SU-DHL-6 (cell line): ENCODE measurements at regions not wholly inside any gene's neighbourhood (a gene's known extent, or its start where the extent isn't known, plus 50 kb on each side); places are given as distances from the start of the nearest gene placed in this dataset.

ENCODE experiments used
- H2AFZ ChIP-seq: fragments of 200-600 bp; sonication (generic); 2 replicates; pipeline ENCODE4 v1.6.1; 2014; ENCODE audit warnings: low read depth, mild to moderate bottlenecking, moderate library complexity, mixed read lengths, antibody characterized with exemption, low read length; ENCODE audit not compliant: severe bottlenecking
- H3F3A ChIP-seq: fragments of 200-600 bp; shearing (Covaris generic); 2 replicates; pipeline ENCODE4 v1.6.0; 2016; ENCODE audit warnings: antibody characterized with exemption, mild to moderate bottlenecking; ENCODE audit not compliant: insufficient read depth
- H3K27ac ChIP-seq: fragments of 200-600 bp; sonication (generic); 2 replicates; pipeline ENCODE4 v1.5.1; 2016; ENCODE audit warnings: low read depth, mild to moderate bottlenecking, low read length, moderate library complexity, mixed read lengths
- H3K27me3 ChIP-seq: fragments of 200-600 bp; sonication (generic), shearing (Covaris generic); 2 replicates; pipeline ENCODE4 v1.6.0; 2014; ENCODE audit warnings: mild to moderate bottlenecking, low read length
- H3K36me3 ChIP-seq: fragments of 200-600 bp; sonication (generic); 2 replicates; pipeline ENCODE4 v1.6.1; 2014; ENCODE audit warnings: mild to moderate bottlenecking, low read length, mixed read lengths
- H3K4me2 ChIP-seq: fragments of 300-600, 200-600 bp; shearing (Covaris generic), sonication (generic); 2 replicates; pipeline ENCODE4 v1.6.0; 2014; ENCODE audit warnings: low read length, low read depth, mild to moderate bottlenecking; ENCODE audit not compliant: poor library complexity, severe bottlenecking
- H3K4me3 ChIP-seq: fragments of 200-600 bp; sonication (generic); 2 replicates; pipeline ENCODE4 v1.5.1; 2014; ENCODE audit warnings: antibody characterized with exemption, low read length, mild to moderate bottlenecking, mixed read lengths; ENCODE audit not compliant: insufficient read depth, poor library complexity, severe bottlenecking
- H3K79me2 ChIP-seq: fragments of 200-600 bp; sonication (generic); 2 replicates; pipeline ENCODE4 v1.6.1; 2014; ENCODE audit warnings: mild to moderate bottlenecking, low read length, moderate library complexity; ENCODE audit not compliant: insufficient read depth
- H3K9ac ChIP-seq: fragments of 200-600 bp; sonication (generic); 2 replicates; pipeline ENCODE4 v1.7.0; 2014; ENCODE audit warnings: mild to moderate bottlenecking, low read length
- H3K9me2 ChIP-seq: fragments of 200-600 bp; sonication (generic); replicated peaks from 2 replicates; pipeline ENCODE4 v1.6.1; 2014; ENCODE audit warnings: low read length; ENCODE audit not compliant: insufficient read depth
- H3K9me3 ChIP-seq: fragments of 200-600 bp; sonication (generic); 2 replicates; pipeline ENCODE4 v1.6.1; 2014; ENCODE audit warnings: low read length, mixed read lengths; ENCODE audit not compliant: insufficient read depth
- H4K20me1 ChIP-seq: fragments of 200-600 bp; sonication (generic); 2 replicates; pipeline ENCODE4 v1.6.1; 2014; ENCODE audit warnings: low read depth, mild to moderate bottlenecking, antibody characterized with exemption, low read length, moderate library complexity, mixed read lengths
- EZH2phosphoT487 ChIP-seq: fragments of 200-600 bp; sonication (generic), shearing (Covaris generic); conservative IDR thresholded peaks from 2 replicates; pipeline ENCODE4 v1.6.1; 2018; ENCODE audit warnings: mild to moderate bottlenecking, antibody characterized with exemption, low read length, moderate library complexity, mixed read lengths
- TF ChIP-seq, protein P1 (sequence below): fragments of 200-600 bp; sonication (generic); IDR thresholded peaks from one replicate; pipeline ENCODE4 v1.5.1; 2017; ENCODE audit warnings: antibody characterized with exemption, mild to moderate bottlenecking, low read length, moderate library complexity; ENCODE audit not compliant: insufficient read depth, poor library complexity, severe bottlenecking

DNA sequence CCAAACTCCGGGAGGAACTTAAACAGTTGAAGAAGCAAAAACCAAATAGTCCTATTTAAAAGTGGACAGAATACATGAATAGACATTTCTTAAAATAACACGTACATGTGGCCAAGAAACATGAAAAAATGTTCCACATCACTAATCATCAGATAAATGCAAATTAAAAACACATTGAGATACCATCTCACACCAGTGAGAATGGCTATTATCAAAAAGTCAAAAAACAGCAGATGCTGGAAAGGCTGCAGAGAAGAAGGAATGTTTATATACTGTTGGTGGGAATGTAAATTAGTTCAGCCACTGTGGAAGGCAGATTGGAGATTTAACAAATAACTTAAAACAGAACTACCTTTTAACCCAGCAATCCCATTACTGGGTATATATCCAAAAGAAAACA lies 283.0 kb upstream of the IZUMO3 start:
- H3K4me3 ChIP-seq = no peak overlapping the region
- no peaks in the 10 kb centered on the region; the same call in 1 of the 2 replicates for H3K9me2 ChIP-seq
- H3K9ac ChIP-seq = no peak overlapping the region
- H3K27me3 ChIP-seq = no peaks in the 10 kb centered on the region
- H3K9me3 ChIP-seq = no peaks in the 10 kb centered on the region
- no peaks in the 10 kb centered on the region for H3K36me3 ChIP-seq
- TF ChIP-seq, protein P1, sequence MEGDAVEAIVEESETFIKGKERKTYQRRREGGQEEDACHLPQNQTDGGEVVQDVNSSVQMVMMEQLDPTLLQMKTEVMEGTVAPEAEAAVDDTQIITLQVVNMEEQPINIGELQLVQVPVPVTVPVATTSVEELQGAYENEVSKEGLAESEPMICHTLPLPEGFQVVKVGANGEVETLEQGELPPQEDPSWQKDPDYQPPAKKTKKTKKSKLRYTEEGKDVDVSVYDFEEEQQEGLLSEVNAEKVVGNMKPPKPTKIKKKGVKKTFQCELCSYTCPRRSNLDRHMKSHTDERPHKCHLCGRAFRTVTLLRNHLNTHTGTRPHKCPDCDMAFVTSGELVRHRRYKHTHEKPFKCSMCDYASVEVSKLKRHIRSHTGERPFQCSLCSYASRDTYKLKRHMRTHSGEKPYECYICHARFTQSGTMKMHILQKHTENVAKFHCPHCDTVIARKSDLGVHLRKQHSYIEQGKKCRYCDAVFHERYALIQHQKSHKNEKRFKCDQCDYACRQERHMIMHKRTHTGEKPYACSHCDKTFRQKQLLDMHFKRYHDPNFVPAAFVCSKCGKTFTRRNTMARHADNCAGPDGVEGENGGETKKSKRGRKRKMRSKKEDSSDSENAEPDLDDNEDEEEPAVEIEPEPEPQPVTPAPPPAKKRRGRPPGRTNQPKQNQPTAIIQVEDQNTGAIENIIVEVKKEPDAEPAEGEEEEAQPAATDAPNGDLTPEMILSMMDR = no peak
- TF ChIP-seq EZH2phosphoT487 = no peak
- no peaks in the 10 kb centered on the region for H4K20me1 ChIP-seq
- H3F3A ChIP-seq = no peaks in the 10 kb centered on the region
- H2AFZ ChIP-seq = no peak overlapping the region
- no peak overlapping the region for H3K27ac ChIP-seq
- H3K4me2 ChIP-seq = no peak overlapping the region
- H3K79me2 ChIP-seq = no peaks in the 10 kb centered on the region

DNA sequence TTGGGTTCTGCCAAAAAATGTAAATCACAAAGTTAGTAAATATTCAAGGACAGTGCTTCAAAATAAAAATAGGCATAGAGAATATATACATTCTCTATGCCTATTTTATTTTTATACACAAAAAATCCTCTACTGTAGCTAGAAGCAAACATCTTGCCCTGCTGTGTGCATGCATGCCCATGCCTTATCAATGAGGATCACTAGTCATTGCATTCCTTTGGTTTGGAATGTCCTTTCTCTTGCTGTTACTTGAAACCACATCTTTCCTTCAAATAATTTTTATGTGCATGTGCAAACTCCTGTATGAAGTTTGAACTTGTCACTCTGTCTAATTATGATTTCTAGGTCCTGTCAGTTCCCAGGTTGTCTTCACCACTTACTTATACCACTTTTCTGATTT lies 278.9 kb upstream of the IZUMO3 start:
- Histone ChIP-seq H3K9me3 (no peaks in the 10 kb centered on the region), H3K4me3 (no peak overlapping the region), H3K4me2 (no peak overlapping the region), H3K9ac (no peak overlapping the region), H3K79me2 (no peaks in the 10 kb centered on the region), H2AFZ (no peak overlapping the region), H3K36me3 (no peaks in the 10 kb centered on the region), H3K27ac (no peak overlapping the region), H3K27me3 (no peaks in the 10 kb centered on the region), H3K9me2 (no peaks in the 10 kb centered on the region; the same call in 1 of the 2 replicates), H3F3A (no peaks in the 10 kb centered on the region), H4K20me1 (no peaks in the 10 kb centered on the region)
- no peak for TF ChIP-seq EZH2phosphoT487
- TF ChIP-seq, protein P1 = no peak

DNA sequence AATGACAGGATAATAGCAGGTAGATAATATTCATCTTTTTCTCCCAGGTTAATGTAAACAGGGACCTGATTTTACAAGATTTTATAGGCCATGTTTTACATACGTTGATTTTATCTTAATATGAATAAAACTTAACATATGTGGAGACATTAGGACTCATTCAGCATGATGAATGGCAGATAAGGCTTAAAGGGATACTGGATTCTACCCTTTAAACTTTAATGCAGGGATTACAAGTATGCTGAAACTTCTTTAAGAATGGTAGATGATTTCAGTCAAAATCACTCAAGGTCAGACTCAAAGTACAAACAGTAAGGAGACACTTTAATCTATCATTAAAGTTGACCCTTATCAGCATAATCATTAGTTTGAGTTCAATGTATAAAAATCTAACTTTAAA lies 274.5 kb upstream of the IZUMO3 start:
- TF ChIP-seq, protein P1 = no peak
- no peak for TF ChIP-seq EZH2phosphoT487
- no peaks in the 10 kb centered on the region for H4K20me1 ChIP-seq
- no peaks in the 10 kb centered on the region for H3K27me3 ChIP-seq
- H3K4me2 ChIP-seq = no peak overlapping the region
- no peaks in the 10 kb centered on the region for H3K36me3 ChIP-seq
- no peaks in the 10 kb centered on the region for H3K79me2 ChIP-seq
- H3K9me3 ChIP-seq = no peaks in the 10 kb centered on the region
- no peak overlapping the region for H3K9ac ChIP-seq
- H3F3A ChIP-seq = no peaks in the 10 kb centered on the region
- no peak overlapping the region for H3K27ac ChIP-seq
- H3K4me3 ChIP-seq = no peak overlapping the region
- H2AFZ ChIP-seq = no peak overlapping the region
- no peaks in the 10 kb centered on the region for H3K9me2 ChIP-seq
